Uterus (tissue), 2 donors: ENCODE measurements at regions not wholly inside any gene's neighbourhood (a gene's known extent, or its start where the extent isn't known, plus 50 kb on each side); places are given as distances from the start of the nearest gene placed in this dataset.
"Not testable (repeated sequence)": the region's sequence is repeated elsewhere in the genome, so short reads cannot be mapped to it uniquely, and the experiment has no call there.

Source experiments
- POLR2A ChIP-seq, 2 donors: fragments of 450-650 bp; IDR thresholded peaks; one replicate each; pipeline ENCODE4 v1.6.1; 2016; ENCODE audit warnings: antibody characterized with exemption in 2 of 2, mild to moderate bottlenecking in 1 of 2, moderate library complexity in 1 of 2
- TF ChIP-seq, protein P1 (sequence below), 4 experiments: fragments of 200-600 bp in 2 of 4; fragments of 450-650 bp in 2 of 4; sonication (generic) in 2 of 4; IDR thresholded peaks; one replicate each; pipeline ENCODE4 v1.5.1; 2016 to 2019; ENCODE audit warnings: antibody characterized with exemption in 4 of 4, mild to moderate bottlenecking in 2 of 4, moderate library complexity in 1 of 4

DNA sequence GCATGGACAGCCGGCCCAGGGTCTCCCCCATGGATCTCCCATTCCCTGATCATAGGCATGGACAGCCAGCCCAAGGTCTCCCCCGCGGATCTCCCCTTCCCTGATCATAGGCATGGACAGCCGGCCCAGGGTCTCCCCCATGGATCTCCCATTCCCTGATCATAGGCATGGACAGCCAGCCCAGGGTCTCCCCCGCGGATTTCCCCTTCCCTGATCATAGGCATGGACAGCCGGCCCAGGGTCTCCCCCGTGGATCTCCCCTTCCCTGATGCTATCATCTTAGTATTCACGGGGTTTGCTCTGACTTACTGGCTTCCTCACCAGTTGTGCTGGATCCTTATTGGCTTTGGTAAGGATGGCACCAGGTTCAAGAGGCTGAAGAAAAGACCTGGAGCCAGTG lies 769.4 kb upstream of the TPTE start:
- TF ChIP-seq, protein P1, sequence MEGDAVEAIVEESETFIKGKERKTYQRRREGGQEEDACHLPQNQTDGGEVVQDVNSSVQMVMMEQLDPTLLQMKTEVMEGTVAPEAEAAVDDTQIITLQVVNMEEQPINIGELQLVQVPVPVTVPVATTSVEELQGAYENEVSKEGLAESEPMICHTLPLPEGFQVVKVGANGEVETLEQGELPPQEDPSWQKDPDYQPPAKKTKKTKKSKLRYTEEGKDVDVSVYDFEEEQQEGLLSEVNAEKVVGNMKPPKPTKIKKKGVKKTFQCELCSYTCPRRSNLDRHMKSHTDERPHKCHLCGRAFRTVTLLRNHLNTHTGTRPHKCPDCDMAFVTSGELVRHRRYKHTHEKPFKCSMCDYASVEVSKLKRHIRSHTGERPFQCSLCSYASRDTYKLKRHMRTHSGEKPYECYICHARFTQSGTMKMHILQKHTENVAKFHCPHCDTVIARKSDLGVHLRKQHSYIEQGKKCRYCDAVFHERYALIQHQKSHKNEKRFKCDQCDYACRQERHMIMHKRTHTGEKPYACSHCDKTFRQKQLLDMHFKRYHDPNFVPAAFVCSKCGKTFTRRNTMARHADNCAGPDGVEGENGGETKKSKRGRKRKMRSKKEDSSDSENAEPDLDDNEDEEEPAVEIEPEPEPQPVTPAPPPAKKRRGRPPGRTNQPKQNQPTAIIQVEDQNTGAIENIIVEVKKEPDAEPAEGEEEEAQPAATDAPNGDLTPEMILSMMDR (IDR thresholded peaks at IDR 0.05), result not testable (repeated sequence)
- TF ChIP-seq POLR2A (IDR thresholded peaks at IDR 0.05), result not testable (repeated sequence)
